ENCODE measurements at regions not wholly inside any gene's neighbourhood (a gene's known extent, or its start where the extent isn't known, plus 50 kb on each side); places are given as distances from the start of the nearest gene placed in this dataset.

GRCh38 chr17:79382313-79382712 lies 228.5 kb downstream of the RBFOX3 start:
- TF ChIP-seq CTCF (conservative IDR thresholded peaks at IDR 0.05; ENCODE audit: low read depth, low read length) = no peak
- DNase-seq (ENCODE audit: low read depth) = no peak
- H3K4me3 ChIP-seq (ENCODE audit: low read depth, low read length) = no peak overlapping the region

- DNase-seq (ENCODE audit: low read depth) = no peak
- no peak overlapping the region for H3K4me3 ChIP-seq (ENCODE audit: low read depth, low read length)
- no peak for TF ChIP-seq CTCF (conservative IDR thresholded peaks at IDR 0.05; ENCODE audit: low read depth, low read length)
Measured at GRCh38 chr17:79379700-79380445, 231.0 kb downstream of the RBFOX3 start.

GRCh38 chr17:79377230-79377786 lies 233.5 kb downstream of the RBFOX3 start:
- H3K4me3 ChIP-seq (ENCODE audit: low read depth, low read length) = no peak overlapping the region
- TF ChIP-seq CTCF (conservative IDR thresholded peaks at IDR 0.05; ENCODE audit: low read depth, low read length) = no peak
- no peak for DNase-seq (ENCODE audit: low read depth)

- TF ChIP-seq CTCF (conservative IDR thresholded peaks at IDR 0.05; ENCODE audit: low read depth, low read length) = no peak
- H3K4me3 ChIP-seq (ENCODE audit: low read depth, low read length) = no peak overlapping the region
- DNase-seq (ENCODE audit: low read depth) = no peak
Measured at GRCh38 chr17:79374807-79375206, 236.0 kb downstream of the RBFOX3 start.

GRCh38 chr17:79374087-79374689 lies 236.7 kb downstream of the RBFOX3 start:
- no peak overlapping the region for H3K4me3 ChIP-seq (ENCODE audit: low read depth, low read length)
- no peak for TF ChIP-seq CTCF (conservative IDR thresholded peaks at IDR 0.05; ENCODE audit: low read depth, low read length)
- no peak for DNase-seq (ENCODE audit: low read depth)

- no peak for DNase-seq (ENCODE audit: low read depth)
- H3K4me3 ChIP-seq (ENCODE audit: low read depth, low read length) = no peak overlapping the region
- TF ChIP-seq CTCF (conservative IDR thresholded peaks at IDR 0.05; ENCODE audit: low read depth, low read length) = no peak
Measured at GRCh38 chr17:79372470-79373238, 238.2 kb downstream of the RBFOX3 start.

Data from epithelial cell of proximal tubule (primary cell).